Gastroesophageal sphincter (tissue), 3 donors: ENCODE measurements at regions not wholly inside any gene's neighbourhood (a gene's known extent, or its start where the extent isn't known, plus 50 kb on each side); places are given as distances from the start of the nearest gene placed in this dataset.
"Not testable (repeated sequence)": the region's sequence is repeated elsewhere in the genome, so short reads cannot be mapped to it uniquely, and the experiment has no call there.

Experiments
- EP300 ChIP-seq: sonication (generic); formaldehyde crosslinking; IDR thresholded peaks from one replicate; pipeline ENCODE4 v1.6.1; 2017; ENCODE audit warnings: antibody characterized with exemption, mild to moderate bottlenecking
- POLR2A ChIP-seq, 2 donors: fragments of 450-650 bp; IDR thresholded peaks; one replicate each; pipeline ENCODE4 v1.6.1; 2017; ENCODE audit warnings: antibody characterized with exemption in 2 of 2, mild to moderate bottlenecking in 2 of 2, moderate library complexity in 1 of 2
- POLR2AphosphoS5 ChIP-seq: sonication (generic); formaldehyde crosslinking; IDR thresholded peaks from one replicate; pipeline ENCODE4 v1.6.1; 2017; ENCODE audit warnings: antibody characterized with exemption
- TF ChIP-seq, protein P1 (sequence below), 4 experiments: fragments of 200-600 bp in 2 of 4; fragments of 450-650 bp in 2 of 4; sonication (generic) in 1 of 4; IDR thresholded peaks; one replicate each; pipeline ENCODE4 v1.5.1; 2017 to 2019; ENCODE audit warnings: antibody characterized with exemption in 4 of 4, mild to moderate bottlenecking in 2 of 4, moderate library complexity in 2 of 4

DNA sequence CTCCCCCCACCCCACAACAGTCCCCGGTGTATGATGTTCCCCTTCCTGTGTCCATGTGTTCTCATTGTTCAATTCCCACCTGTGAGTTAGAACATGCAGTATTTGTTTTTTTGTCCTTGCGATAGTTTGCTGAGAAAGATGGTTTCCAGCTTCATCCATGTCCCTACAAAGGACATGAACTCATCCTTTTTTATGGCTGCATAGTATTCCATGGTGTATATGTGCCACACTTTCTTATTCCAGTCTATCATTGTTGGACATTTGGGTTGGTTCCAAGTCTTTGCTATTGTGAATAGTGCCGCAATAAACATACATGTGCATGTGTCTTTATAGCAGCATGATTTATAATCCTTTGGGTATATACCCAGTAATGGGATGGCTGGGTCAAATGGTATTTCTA is 74.4 kb upstream of the CTNNA1 start:
- TF ChIP-seq POLR2A (IDR thresholded peaks at IDR 0.05); EP300; POLR2AphosphoS5: not testable (repeated sequence)
- TF ChIP-seq, protein P1, sequence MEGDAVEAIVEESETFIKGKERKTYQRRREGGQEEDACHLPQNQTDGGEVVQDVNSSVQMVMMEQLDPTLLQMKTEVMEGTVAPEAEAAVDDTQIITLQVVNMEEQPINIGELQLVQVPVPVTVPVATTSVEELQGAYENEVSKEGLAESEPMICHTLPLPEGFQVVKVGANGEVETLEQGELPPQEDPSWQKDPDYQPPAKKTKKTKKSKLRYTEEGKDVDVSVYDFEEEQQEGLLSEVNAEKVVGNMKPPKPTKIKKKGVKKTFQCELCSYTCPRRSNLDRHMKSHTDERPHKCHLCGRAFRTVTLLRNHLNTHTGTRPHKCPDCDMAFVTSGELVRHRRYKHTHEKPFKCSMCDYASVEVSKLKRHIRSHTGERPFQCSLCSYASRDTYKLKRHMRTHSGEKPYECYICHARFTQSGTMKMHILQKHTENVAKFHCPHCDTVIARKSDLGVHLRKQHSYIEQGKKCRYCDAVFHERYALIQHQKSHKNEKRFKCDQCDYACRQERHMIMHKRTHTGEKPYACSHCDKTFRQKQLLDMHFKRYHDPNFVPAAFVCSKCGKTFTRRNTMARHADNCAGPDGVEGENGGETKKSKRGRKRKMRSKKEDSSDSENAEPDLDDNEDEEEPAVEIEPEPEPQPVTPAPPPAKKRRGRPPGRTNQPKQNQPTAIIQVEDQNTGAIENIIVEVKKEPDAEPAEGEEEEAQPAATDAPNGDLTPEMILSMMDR (IDR thresholded peaks at IDR 0.05): not testable (repeated sequence)
